Loucy (cell line): ENCODE measurements at regions not wholly inside any gene's neighbourhood (a gene's known extent, or its start where the extent isn't known, plus 50 kb on each side); places are given as distances from the start of the nearest gene placed in this dataset.

ENCODE experiments used
- H2AFZ ChIP-seq: fragments of 200-600 bp; sonication (generic); 2 replicates; pipeline ENCODE4 v1.6.0; 2016; ENCODE audit warnings: antibody characterized with exemption, mild to moderate bottlenecking, low read length, moderate library complexity
- H3F3A ChIP-seq: fragments of 200-600 bp; 2 replicates; pipeline ENCODE4 v1.6.0; 2016; ENCODE audit warnings: antibody characterized with exemption, low read depth, mild to moderate bottlenecking
- H3K27me3 ChIP-seq: fragments of 200-600 bp; sonication (generic); 2 replicates; pipeline ENCODE4 v1.6.1; 2014; ENCODE audit warnings: low read length, mild to moderate bottlenecking; ENCODE audit not compliant: insufficient read depth, poor library complexity, severe bottlenecking
- H3K36me3 ChIP-seq: fragments of 200-600 bp; sonication (generic); 2 replicates; pipeline ENCODE4 v1.6.1; 2016; ENCODE audit warnings: low read length; ENCODE audit not compliant: insufficient read depth
- H3K4me1 ChIP-seq: fragments of 200-600 bp; sonication (generic); 2 replicates; pipeline ENCODE4 v1.5.1; 2014; ENCODE audit warnings: low read length, mild to moderate bottlenecking; ENCODE audit not compliant: insufficient read depth, poor library complexity, severe bottlenecking
- H3K4me2 ChIP-seq: fragments of 200-600 bp; sonication (generic); 2 replicates; pipeline ENCODE4 v1.6.0; 2014; ENCODE audit warnings: antibody characterized with exemption, low read length, low read depth, mild to moderate bottlenecking; ENCODE audit not compliant: poor library complexity, severe bottlenecking
- H3K4me3 ChIP-seq: fragments of 200-600 bp; sonication (generic); 2 replicates; pipeline ENCODE4 v1.5.1; 2014; ENCODE audit warnings: low read length, mild to moderate bottlenecking, mixed read lengths; ENCODE audit not compliant: poor library complexity, severe bottlenecking
- H3K79me2 ChIP-seq: fragments of 200-600 bp; sonication (generic); 2 replicates; pipeline ENCODE4 v1.6.1; 2014; ENCODE audit warnings: low read length; ENCODE audit not compliant: insufficient read depth
- H3K9ac ChIP-seq: fragments of 200-600 bp; sonication (generic); 2 replicates; pipeline ENCODE4 v1.6.0; 2014; ENCODE audit warnings: mild to moderate bottlenecking, low read depth, low read length, moderate library complexity; ENCODE audit not compliant: poor library complexity, severe bottlenecking
- H3K9me2 ChIP-seq: fragments of 200-600 bp; sonication (generic); replicated peaks from 2 replicates; pipeline ENCODE4 v1.6.1; 2016; ENCODE audit warnings: low read depth, low read length, mixed read lengths
- H3K9me3 ChIP-seq: fragments of 200-600 bp; sonication (generic); 2 replicates; pipeline ENCODE4 v1.6.1; 2014; ENCODE audit warnings: mild to moderate bottlenecking, antibody characterized with exemption, low read length, low read depth; ENCODE audit not compliant: insufficient read depth
- H4K20me1 ChIP-seq: fragments of 200-600 bp; sonication (generic); 2 replicates; pipeline ENCODE4 v1.6.0; 2014; ENCODE audit warnings: antibody characterized with exemption, low read length, mild to moderate bottlenecking; ENCODE audit not compliant: insufficient read depth, poor library complexity, severe bottlenecking
- EZH2phosphoT487 ChIP-seq: fragments of 200-600 bp; IDR thresholded peaks from 2 replicates; pipeline ENCODE4 v1.6.1; 2018; ENCODE audit warnings: antibody characterized with exemption, mild to moderate bottlenecking, moderate library complexity, borderline replicate concordance
- TF ChIP-seq, protein P1 (sequence below): fragments of 200-600 bp; sonication (generic); conservative IDR thresholded peaks from 2 replicates; pipeline ENCODE4 v1.5.1; 2014; ENCODE audit warnings: mild to moderate bottlenecking, antibody characterized with exemption, low read length

DNA sequence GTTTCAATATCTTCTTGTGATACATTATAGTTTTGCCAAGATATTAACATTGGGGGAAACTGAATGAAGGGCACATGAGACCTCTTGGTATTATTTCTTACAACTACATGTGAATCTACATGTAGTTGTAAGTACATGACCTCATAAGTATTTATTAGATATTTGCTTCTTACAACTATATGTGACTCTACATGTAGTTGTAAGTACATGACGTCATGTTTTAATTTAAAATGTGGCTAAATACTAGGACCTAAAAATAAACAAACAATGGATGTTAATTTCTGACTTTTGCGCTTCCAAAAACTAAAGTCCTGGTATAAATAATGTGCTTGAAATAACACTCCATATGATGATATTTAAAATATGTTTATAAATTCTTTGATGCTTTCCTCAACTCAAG, 190.2 kb downstream of the CBLL2 start:
- Histone ChIP-seq H3K9me2 (no peaks in the 10 kb centered on the region), H3F3A (no peaks in the 10 kb centered on the region), H3K4me3 (no peak overlapping the region), H3K79me2 (no peaks in the 10 kb centered on the region), H3K9me3 (no peaks in the 10 kb centered on the region), H3K9ac (no peak overlapping the region), H3K36me3 (no peaks in the 10 kb centered on the region), H3K27me3 (no peaks in the 10 kb centered on the region), H2AFZ (no peak overlapping the region), H3K4me2 (no peak overlapping the region), H4K20me1 (no peaks in the 10 kb centered on the region), H3K4me1 (no peaks in the 10 kb centered on the region)
- TF ChIP-seq, protein P1, sequence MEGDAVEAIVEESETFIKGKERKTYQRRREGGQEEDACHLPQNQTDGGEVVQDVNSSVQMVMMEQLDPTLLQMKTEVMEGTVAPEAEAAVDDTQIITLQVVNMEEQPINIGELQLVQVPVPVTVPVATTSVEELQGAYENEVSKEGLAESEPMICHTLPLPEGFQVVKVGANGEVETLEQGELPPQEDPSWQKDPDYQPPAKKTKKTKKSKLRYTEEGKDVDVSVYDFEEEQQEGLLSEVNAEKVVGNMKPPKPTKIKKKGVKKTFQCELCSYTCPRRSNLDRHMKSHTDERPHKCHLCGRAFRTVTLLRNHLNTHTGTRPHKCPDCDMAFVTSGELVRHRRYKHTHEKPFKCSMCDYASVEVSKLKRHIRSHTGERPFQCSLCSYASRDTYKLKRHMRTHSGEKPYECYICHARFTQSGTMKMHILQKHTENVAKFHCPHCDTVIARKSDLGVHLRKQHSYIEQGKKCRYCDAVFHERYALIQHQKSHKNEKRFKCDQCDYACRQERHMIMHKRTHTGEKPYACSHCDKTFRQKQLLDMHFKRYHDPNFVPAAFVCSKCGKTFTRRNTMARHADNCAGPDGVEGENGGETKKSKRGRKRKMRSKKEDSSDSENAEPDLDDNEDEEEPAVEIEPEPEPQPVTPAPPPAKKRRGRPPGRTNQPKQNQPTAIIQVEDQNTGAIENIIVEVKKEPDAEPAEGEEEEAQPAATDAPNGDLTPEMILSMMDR = no peak
- TF ChIP-seq EZH2phosphoT487 = no peak

DNA sequence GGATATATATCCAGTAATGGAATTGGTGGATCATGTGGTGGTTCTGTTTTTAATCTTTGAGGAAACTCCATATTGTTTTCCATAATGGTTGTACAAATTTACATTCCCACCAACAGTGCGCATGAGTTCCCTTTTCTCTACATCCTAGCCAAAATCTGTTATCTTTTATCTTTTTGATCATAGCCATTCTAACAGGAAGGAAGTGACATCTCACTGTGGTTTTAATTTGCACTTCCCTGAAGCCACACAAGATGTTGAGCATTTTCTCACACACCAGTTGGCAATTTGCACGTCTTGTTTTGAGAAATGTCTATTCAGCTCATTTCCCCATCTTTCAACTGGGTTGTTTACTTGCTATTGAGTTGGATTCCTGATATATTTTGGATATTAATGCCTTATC, 194.9 kb downstream of the CBLL2 start:
- Histone ChIP-seq H3K9me3 (no peaks in the 10 kb centered on the region), H3K9ac (no peak overlapping the region)

DNA sequence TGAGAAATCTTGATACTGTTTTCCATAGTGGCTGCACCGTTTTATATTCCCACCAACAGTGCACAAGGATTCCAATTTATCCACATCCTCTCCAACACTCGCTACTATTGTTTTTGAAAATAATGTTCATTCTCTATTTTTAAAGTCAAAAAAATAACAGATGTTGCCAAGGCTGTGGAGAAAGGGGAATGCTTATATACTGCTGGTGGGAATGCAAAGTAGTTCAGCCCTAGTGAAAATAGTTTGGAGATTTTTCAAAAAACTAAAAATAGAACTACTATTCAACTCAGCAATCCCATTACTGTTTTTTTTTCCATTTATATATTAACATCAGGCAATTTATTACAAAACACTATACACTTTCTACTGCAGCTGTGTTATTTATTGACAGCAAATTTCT, 208.7 kb downstream of the CBLL2 start:
- H3K9ac ChIP-seq = no peak overlapping the region
- no peak overlapping the region for H3K4me2 ChIP-seq
- H3K27me3 ChIP-seq = no peaks in the 10 kb centered on the region
- no peaks in the 10 kb centered on the region for H4K20me1 ChIP-seq
- no peak overlapping the region for H3K4me3 ChIP-seq
- no peaks in the 10 kb centered on the region for H3K9me2 ChIP-seq
- no peaks in the 10 kb centered on the region for H3K4me1 ChIP-seq
- H3K36me3 ChIP-seq = no peaks in the 10 kb centered on the region
- H3K79me2 ChIP-seq = no peaks in the 10 kb centered on the region
- TF ChIP-seq EZH2phosphoT487 = no peak
- TF ChIP-seq, protein P1 = no peak
- H2AFZ ChIP-seq = no peak overlapping the region
- no peaks in the 10 kb centered on the region for H3F3A ChIP-seq
- no peaks in the 10 kb centered on the region for H3K9me3 ChIP-seq

More for the DNA sequence above, 194.9 kb downstream of the CBLL2 start:
- H3K79me2 ChIP-seq = no peaks in the 10 kb centered on the region
- H2AFZ ChIP-seq = no peak overlapping the region
- no peak for TF ChIP-seq EZH2phosphoT487
- TF ChIP-seq, protein P1 = no peak
- no peaks in the 10 kb centered on the region for H3K9me2 ChIP-seq
- H3K4me1 ChIP-seq = no peaks in the 10 kb centered on the region
- H4K20me1 ChIP-seq = no peaks in the 10 kb centered on the region
- no peaks in the 10 kb centered on the region for H3K27me3 ChIP-seq
- H3K4me3 ChIP-seq = no peak overlapping the region
- no peaks in the 10 kb centered on the region for H3K36me3 ChIP-seq
- no peak overlapping the region for H3K4me2 ChIP-seq
- no peaks in the 10 kb centered on the region for H3F3A ChIP-seq
